ENCODE measurements at regions not wholly inside any gene's neighbourhood (a gene's known extent, or its start where the extent isn't known, plus 50 kb on each side); places are given as distances from the start of the nearest gene placed in this dataset.

DNA sequence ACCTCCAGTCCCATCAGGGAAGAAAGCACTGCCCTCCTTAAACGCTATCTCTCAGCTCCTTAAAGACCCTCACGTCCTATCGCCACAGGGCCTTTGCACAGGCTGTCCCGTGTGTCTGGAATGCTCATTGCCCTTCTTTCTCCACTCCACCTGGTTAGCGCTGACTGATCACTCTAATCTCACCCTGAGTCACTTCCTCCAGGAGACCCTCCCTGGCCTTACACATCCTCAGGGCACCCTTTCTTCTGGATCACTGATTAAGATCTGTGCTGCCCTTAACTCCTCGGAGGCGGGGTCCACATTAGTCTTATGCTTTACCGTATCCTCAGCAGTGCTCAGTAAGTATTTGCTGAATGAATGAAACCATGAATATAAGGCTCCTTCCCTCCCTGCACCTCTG lies 94.7 kb downstream of the SYNE3 start:
- WGBS (ENCODE audit: low lambda C conversion rate, missing lambda C conversion rate) = 90% methylated on average over 8 of the region's 8 CpGs
- no peak for TF ChIP-seq EZH2 (IDR thresholded peaks at IDR 0.05; ENCODE audit: borderline replicate concordance)
- TF ChIP-seq, protein P1, sequence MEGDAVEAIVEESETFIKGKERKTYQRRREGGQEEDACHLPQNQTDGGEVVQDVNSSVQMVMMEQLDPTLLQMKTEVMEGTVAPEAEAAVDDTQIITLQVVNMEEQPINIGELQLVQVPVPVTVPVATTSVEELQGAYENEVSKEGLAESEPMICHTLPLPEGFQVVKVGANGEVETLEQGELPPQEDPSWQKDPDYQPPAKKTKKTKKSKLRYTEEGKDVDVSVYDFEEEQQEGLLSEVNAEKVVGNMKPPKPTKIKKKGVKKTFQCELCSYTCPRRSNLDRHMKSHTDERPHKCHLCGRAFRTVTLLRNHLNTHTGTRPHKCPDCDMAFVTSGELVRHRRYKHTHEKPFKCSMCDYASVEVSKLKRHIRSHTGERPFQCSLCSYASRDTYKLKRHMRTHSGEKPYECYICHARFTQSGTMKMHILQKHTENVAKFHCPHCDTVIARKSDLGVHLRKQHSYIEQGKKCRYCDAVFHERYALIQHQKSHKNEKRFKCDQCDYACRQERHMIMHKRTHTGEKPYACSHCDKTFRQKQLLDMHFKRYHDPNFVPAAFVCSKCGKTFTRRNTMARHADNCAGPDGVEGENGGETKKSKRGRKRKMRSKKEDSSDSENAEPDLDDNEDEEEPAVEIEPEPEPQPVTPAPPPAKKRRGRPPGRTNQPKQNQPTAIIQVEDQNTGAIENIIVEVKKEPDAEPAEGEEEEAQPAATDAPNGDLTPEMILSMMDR (IDR thresholded peaks at IDR 0.05; ENCODE audit: poor library complexity) = no peak
- TF ChIP-seq EZH2phosphoT487 (IDR thresholded peaks at IDR 0.05; ENCODE audit: low read depth, severe bottlenecking, unreplicated experiment) = no peak

DNA sequence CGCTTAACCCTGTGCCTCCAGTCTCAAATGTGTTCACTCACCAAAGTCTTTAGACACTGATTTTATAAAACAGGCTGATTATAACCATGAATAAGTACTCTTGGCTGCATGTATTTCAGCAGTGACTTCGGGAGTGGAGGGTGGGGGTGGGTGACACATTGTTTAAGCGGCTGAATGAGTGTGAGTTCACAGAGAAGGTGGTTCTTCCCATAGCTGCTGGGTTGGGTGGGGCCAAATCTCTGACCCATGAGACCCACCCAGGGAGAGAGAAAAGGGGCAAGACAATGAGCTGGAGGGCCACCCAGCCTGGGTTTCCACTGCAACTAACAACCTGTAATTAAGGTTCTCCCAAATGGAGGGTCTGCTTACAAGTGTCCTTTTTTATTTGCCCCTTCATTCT lies 96.4 kb downstream of the SYNE3 start:
- Histone ChIP-seq H4K20me1 (ENCODE audit: insufficient read depth, poor library complexity, severe bottlenecking) (no peaks in the 10 kb centered on the region), H3K9me2 (replicated peaks; ENCODE audit: insufficient read depth) (no peaks in the 10 kb centered on the region), H3K79me2 (no peaks in the 10 kb centered on the region), H3K36me3 (replicated peaks; ENCODE audit: insufficient read depth, low read depth) (no peaks in the 10 kb centered on the region), H3K4me2 (no peak overlapping the region), H3K4me1 (ENCODE audit: insufficient read depth) (no peaks in the 10 kb centered on the region), H2AFZ (no peak overlapping the region), H3K4me3 (no peak overlapping the region), H3K9me3 (ENCODE audit: low read depth) (no peaks in the 10 kb centered on the region), H3K27me3 (no peaks in the 10 kb centered on the region), H3K27ac (no peak overlapping the region)
- WGBS (ENCODE audit: low lambda C conversion rate, missing lambda C conversion rate) = 98% methylated on average over 3 of the region's 3 CpGs
- DNase-seq (ENCODE audit: low spot score) = no peak
- TF ChIP-seq EZH2 (IDR thresholded peaks at IDR 0.05; ENCODE audit: borderline replicate concordance) (no peak), EZH2phosphoT487 (IDR thresholded peaks at IDR 0.05; ENCODE audit: low read depth, severe bottlenecking, unreplicated experiment) (no peak)
- TF ChIP-seq, protein P1 (IDR thresholded peaks at IDR 0.05; ENCODE audit: poor library complexity) = no peak

More for the DNA sequence above, 94.7 kb downstream of the SYNE3 start:
- Histone ChIP-seq H3K4me1 (ENCODE audit: insufficient read depth) (no peaks in the 10 kb centered on the region), H3K4me3 (no peak overlapping the region), H3K9me2 (replicated peaks; ENCODE audit: insufficient read depth) (no peaks in the 10 kb centered on the region), H3K36me3 (replicated peaks; ENCODE audit: insufficient read depth, low read depth) (no peaks in the 10 kb centered on the region), H3K27me3 (no peaks in the 10 kb centered on the region), H3K9me3 (ENCODE audit: low read depth) (no peaks in the 10 kb centered on the region), H3K27ac (no peak overlapping the region), H2AFZ (no peak overlapping the region), H3K79me2 (no peaks in the 10 kb centered on the region), H3K4me2 (no peak overlapping the region), H4K20me1 (ENCODE audit: insufficient read depth, poor library complexity, severe bottlenecking) (no peaks in the 10 kb centered on the region)
- no peak for DNase-seq (ENCODE audit: low spot score)

DNA sequence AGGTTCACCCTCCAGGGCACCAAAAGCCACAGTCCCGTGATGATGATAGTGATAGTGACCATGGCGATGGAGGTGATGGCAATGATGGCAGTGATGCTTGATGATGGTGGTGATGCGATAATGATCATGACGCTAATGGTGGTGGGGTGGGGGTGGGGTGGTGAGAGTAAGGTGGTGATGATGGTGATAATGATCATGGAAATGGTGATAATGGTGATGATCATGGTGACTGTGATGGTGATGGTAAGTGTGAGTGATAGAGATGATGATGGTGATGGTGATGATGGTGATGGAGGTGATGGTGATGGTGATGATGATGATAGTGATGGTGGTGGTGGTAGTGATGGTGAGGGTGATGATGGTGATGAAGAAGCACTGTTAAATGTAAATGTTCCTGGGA lies 96.9 kb downstream of the SYNE3 start:
- DNase-seq (ENCODE audit: low spot score) = no peak
- Histone ChIP-seq H2AFZ (no peak overlapping the region), H3K9me2 (replicated peaks; ENCODE audit: insufficient read depth) (no peaks in the 10 kb centered on the region), H3K4me2 (no peak overlapping the region), H3K9me3 (ENCODE audit: low read depth) (no peaks in the 10 kb centered on the region), H3K79me2 (no peaks in the 10 kb centered on the region), H3K27ac (no peak overlapping the region), H3K4me3 (no peak overlapping the region), H3K27me3 (no peaks in the 10 kb centered on the region), H3K36me3 (replicated peaks; ENCODE audit: insufficient read depth, low read depth) (no peaks in the 10 kb centered on the region), H3K4me1 (ENCODE audit: insufficient read depth) (no peaks in the 10 kb centered on the region), H4K20me1 (ENCODE audit: insufficient read depth, poor library complexity, severe bottlenecking) (no peaks in the 10 kb centered on the region)
- 93% methylated on average over 4 of the region's 4 CpGs for WGBS (ENCODE audit: low lambda C conversion rate, missing lambda C conversion rate)
- TF ChIP-seq EZH2phosphoT487 (IDR thresholded peaks at IDR 0.05; ENCODE audit: low read depth, severe bottlenecking, unreplicated experiment) (no peak), EZH2 (IDR thresholded peaks at IDR 0.05; ENCODE audit: borderline replicate concordance) (no peak)
- TF ChIP-seq, protein P1 (IDR thresholded peaks at IDR 0.05; ENCODE audit: poor library complexity) = no peak

DNA sequence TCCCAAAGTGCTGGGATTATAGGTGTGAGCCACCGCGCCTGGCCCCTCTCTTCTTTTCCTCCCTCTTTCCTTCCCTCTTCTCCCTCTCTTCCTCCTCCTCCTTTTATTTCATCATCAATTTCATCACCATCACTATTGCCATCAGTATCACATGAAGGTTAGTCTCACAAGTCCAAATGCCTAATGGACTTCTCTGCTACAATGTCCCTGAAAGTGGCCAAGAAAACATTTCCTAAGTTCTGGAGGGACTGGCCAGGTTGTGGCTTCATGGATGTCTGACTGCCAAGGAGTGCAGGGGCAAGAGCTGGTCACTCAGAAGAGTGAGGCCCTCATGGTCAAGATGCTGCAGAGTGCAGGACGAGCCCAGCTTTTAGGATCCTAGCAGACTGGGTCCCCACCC lies 97.6 kb downstream of the SYNE3 start:
- Histone ChIP-seq H3K79me2 (no peaks in the 10 kb centered on the region), H3K9me3 (ENCODE audit: low read depth) (no peaks in the 10 kb centered on the region), H3K36me3 (replicated peaks; ENCODE audit: insufficient read depth, low read depth) (no peaks in the 10 kb centered on the region), H4K20me1 (ENCODE audit: insufficient read depth, poor library complexity, severe bottlenecking) (no peaks in the 10 kb centered on the region), H3K4me1 (ENCODE audit: insufficient read depth) (no peaks in the 10 kb centered on the region), H3K4me3 (no peak overlapping the region), H3K4me2 (no peak overlapping the region), H3K27ac (no peak overlapping the region), H2AFZ (no peak overlapping the region), H3K27me3 (no peaks in the 10 kb centered on the region), H3K9me2 (replicated peaks; ENCODE audit: insufficient read depth) (no peaks in the 10 kb centered on the region)
- TF ChIP-seq EZH2phosphoT487 (IDR thresholded peaks at IDR 0.05; ENCODE audit: low read depth, severe bottlenecking, unreplicated experiment) = no peak
- TF ChIP-seq, protein P1 (IDR thresholded peaks at IDR 0.05; ENCODE audit: poor library complexity) = no peak
- no peak for TF ChIP-seq EZH2 (IDR thresholded peaks at IDR 0.05; ENCODE audit: borderline replicate concordance)
- 89% methylated on average over 3 of the region's 3 CpGs for WGBS (ENCODE audit: low lambda C conversion rate, missing lambda C conversion rate)
- DNase-seq (ENCODE audit: low spot score) = no peak
